ENCODE measurements at regions not wholly inside any gene's neighbourhood (a gene's known extent, or its start where the extent isn't known, plus 50 kb on each side); places are given as distances from the start of the nearest gene placed in this dataset.

DNA sequence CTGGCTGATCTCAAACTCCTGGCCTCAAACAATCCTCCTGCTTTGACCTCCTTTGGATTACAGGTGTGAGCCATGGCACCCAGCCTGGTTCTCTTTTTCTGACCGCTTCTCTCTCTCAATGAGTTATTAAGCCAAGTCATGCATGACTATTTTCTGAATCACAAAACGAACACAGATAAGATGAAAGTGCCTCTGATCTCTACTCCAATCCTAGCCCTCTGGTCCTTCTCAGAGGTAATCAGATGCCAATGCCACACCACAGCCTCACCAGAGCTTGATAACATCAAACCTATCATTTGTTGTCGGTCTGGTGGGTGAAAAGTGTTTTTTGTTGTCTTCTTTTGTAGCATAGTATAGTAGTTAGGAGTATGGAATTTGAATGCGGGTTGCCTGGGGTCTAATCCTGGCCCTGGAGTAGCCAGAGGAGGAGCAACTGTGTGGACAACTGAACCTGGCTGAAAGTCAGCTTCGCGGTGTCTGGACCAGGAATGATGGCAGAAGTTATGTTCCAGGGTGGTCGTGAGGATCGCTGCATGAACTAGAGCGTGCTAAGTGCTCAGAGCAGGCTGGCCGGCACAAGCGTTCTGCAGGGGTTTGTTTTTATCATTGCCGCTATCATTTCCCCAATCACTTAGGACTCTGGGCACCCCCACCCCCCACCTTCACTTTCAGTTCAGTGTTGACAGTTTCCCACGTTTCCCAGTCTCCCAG, 77.9 kb downstream of the SPRING1 start:
- no peak overlapping the region for H3K27ac Mint-ChIP-seq
- H3K27me3 Mint-ChIP-seq (ENCODE audit: low read depth, poor library complexity), result peaks cover 12% of the 10 kb centered on the region
- peaks cover 55% of the 10 kb centered on the region for H3K4me1 Mint-ChIP-seq
- no peak overlapping the region for H3K4me3 Mint-ChIP-seq
- no peaks in the 10 kb centered on the region for H3K9me3 Mint-ChIP-seq
- DNase-seq, result no peak
- no peaks in the 10 kb centered on the region for H3K36me3 Mint-ChIP-seq (ENCODE audit: low read depth)
- TF ChIP-seq, protein P1, sequence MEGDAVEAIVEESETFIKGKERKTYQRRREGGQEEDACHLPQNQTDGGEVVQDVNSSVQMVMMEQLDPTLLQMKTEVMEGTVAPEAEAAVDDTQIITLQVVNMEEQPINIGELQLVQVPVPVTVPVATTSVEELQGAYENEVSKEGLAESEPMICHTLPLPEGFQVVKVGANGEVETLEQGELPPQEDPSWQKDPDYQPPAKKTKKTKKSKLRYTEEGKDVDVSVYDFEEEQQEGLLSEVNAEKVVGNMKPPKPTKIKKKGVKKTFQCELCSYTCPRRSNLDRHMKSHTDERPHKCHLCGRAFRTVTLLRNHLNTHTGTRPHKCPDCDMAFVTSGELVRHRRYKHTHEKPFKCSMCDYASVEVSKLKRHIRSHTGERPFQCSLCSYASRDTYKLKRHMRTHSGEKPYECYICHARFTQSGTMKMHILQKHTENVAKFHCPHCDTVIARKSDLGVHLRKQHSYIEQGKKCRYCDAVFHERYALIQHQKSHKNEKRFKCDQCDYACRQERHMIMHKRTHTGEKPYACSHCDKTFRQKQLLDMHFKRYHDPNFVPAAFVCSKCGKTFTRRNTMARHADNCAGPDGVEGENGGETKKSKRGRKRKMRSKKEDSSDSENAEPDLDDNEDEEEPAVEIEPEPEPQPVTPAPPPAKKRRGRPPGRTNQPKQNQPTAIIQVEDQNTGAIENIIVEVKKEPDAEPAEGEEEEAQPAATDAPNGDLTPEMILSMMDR (IDR thresholded peaks at IDR 0.05), result no peak

DNA sequence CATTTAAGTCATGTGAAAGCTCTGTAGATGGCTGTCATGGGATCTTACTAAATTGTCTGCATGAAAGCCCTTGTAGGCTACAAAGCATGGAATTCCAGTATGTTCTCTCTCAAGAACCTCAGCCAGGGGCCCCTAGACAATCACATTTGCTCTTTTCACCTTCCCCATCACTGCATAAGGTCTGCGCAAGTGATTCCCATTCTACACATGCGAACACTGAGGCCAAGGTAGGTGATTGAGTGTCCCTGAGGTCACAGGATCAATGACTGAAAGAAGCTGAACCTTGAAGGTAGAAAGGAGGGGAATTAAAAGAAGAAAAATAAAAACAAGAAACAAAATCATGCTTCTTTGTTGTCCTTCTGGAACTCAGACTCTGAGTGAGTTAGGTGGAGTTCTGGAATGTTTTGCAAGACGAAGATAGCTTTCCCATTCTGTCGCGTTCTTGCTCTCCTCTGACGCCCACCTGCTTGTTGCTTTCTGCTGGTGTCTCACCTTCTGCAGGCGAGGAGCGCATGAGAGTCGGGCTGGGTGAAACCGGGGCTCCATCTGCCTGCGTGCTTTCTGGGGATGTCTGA, 79.9 kb downstream of the SPRING1 start:
- TF ChIP-seq, protein P1 (IDR thresholded peaks at IDR 0.05), result no peak
- DNase-seq, result no peak
- no peak overlapping the region for H3K4me3 Mint-ChIP-seq
- no peaks in the 10 kb centered on the region for H3K36me3 Mint-ChIP-seq (ENCODE audit: low read depth)
- H3K4me1 Mint-ChIP-seq, result peaks cover 50% of the 10 kb centered on the region
- peaks cover 4% of the 10 kb centered on the region for H3K9me3 Mint-ChIP-seq
- peaks cover 12% of the 10 kb centered on the region for H3K27me3 Mint-ChIP-seq (ENCODE audit: low read depth, poor library complexity)
- no peak overlapping the region for H3K27ac Mint-ChIP-seq

DNA sequence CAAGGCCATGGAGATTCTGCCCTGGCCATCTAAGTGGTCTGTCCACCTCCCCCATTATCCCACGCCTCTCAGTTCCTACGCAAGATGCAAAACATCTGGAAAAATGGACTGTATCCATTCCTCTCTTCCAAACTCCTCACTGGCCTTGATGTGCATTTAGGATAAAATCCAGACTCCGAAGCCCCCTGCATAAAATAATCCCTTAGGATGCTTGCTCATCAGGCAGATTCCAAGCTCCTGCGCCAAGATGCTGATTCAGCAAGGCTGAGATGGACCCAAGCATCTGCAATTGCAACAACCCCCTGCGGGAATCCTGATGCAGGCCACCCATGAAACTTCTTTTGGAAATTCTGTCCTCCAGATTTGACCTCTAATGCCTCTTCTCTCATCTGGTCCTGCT, 81.6 kb downstream of the SPRING1 start:
- H3K4me3 Mint-ChIP-seq, result no peak overlapping the region
- H3K9me3 Mint-ChIP-seq, result peaks cover 12% of the 10 kb centered on the region
- DNase-seq, result no peak
- H3K36me3 Mint-ChIP-seq (ENCODE audit: low read depth), result peaks cover under 1% of the 10 kb centered on the region
- TF ChIP-seq, protein P1 (IDR thresholded peaks at IDR 0.05), result no peak
- no peak overlapping the region for H3K27ac Mint-ChIP-seq
- H3K27me3 Mint-ChIP-seq (ENCODE audit: low read depth, poor library complexity), result peaks cover 15% of the 10 kb centered on the region
- H3K4me1 Mint-ChIP-seq, result peaks cover 35% of the 10 kb centered on the region

DNA sequence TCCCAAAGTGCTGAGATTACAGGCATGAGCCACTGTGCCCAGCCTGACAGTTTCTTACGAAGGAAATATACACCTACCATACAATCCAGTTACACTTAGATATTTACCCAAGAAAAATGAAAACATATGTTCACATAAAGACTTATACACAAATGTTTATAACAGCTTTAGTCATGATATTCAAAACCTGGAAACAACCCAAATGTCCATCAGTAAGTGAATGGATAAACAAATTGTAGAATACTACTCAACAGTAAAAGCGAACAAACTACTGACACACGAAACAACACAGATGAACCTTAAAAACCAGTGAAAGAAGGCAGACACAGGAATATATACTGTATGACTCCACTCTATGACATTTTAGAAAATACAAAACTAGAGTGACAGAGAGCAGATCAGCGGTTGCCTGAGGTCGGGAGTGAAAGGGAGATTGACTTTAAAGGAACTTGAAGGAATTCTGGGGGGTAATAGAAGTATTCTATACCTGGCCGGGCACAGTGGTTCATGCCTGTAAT, 83.6 kb downstream of the SPRING1 start:
- peaks cover 4% of the 10 kb centered on the region for H3K36me3 Mint-ChIP-seq (ENCODE audit: low read depth)
- TF ChIP-seq, protein P1 (IDR thresholded peaks at IDR 0.05), result no peak
- peaks cover 25% of the 10 kb centered on the region for H3K27me3 Mint-ChIP-seq (ENCODE audit: low read depth, poor library complexity)
- no peak overlapping the region for H3K4me3 Mint-ChIP-seq
- H3K27ac Mint-ChIP-seq, result no peak overlapping the region
- DNase-seq, result no peak
- peaks cover 26% of the 10 kb centered on the region for H3K4me1 Mint-ChIP-seq
- peaks cover 23% of the 10 kb centered on the region for H3K9me3 Mint-ChIP-seq

DNA sequence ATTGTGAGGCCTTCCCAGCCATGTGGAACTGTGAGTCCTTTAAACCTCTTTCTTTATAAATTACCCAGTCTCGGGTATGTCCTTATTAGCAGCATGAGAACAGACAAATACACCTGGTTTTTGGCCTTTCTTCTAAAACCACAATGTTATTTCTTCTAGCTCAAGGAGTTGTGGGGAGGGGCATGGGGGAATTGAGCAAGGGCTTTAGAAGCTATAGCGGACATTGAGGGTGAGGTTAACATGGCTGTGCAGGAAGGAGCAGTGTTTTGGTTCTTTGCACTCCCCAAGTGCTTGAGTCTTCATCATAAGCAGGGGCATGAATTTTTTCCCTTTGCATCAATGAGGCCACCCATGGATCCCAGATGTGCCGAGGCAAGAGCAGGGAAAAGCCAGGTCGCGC, 86.8 kb downstream of the SPRING1 start:
- peaks cover 23% of the 10 kb centered on the region for H3K9me3 Mint-ChIP-seq
- no peak for DNase-seq
- H3K27me3 Mint-ChIP-seq (ENCODE audit: low read depth, poor library complexity), result peaks cover 32% of the 10 kb centered on the region
- H3K36me3 Mint-ChIP-seq (ENCODE audit: low read depth), result peaks cover 4% of the 10 kb centered on the region
- H3K4me3 Mint-ChIP-seq, result no peak overlapping the region
- H3K4me1 Mint-ChIP-seq, result peaks cover 2% of the 10 kb centered on the region
- TF ChIP-seq, protein P1 (IDR thresholded peaks at IDR 0.05), result no peak
- H3K27ac Mint-ChIP-seq, result peak overlapping the region; percentile 42
